NCI-H187 treated with DMSO at 0.1 percent for 48 hours (cell line): ENCODE measurements at regions not wholly inside any gene's neighbourhood (a gene's known extent, or its start where the extent isn't known, plus 50 kb on each side); places are given as distances from the start of the nearest gene placed in this dataset.

Source experiments
- DNase-seq: peaks from one replicate; lab custom pipeline; 2025; lab: John Stamatoyannopoulos, UW

DNA sequence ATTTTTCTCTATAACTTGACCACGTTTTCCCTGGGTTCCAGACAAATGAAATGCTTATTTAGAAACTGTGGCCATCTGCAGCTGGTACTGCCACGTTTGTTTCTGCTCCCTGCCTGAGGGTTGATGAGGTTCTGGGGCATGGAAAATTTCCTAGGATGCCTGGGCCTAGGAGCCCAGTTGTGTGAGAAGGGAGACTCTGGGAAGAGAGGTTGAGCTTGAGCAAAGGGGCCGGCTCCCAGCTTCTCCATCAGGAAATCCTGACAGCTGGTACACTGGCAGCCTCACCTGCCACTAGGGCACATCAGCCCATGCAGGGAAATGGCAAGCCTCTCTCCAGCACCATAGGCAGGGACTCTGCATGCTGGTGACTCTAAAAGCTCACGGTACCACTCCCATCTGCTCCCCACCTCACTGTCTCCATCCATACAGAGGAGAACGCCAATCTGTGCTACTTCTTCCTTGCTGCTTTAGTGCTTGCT lies 165.4 kb upstream of the PPP2R3A start:
- no peak for DNase-seq

DNA sequence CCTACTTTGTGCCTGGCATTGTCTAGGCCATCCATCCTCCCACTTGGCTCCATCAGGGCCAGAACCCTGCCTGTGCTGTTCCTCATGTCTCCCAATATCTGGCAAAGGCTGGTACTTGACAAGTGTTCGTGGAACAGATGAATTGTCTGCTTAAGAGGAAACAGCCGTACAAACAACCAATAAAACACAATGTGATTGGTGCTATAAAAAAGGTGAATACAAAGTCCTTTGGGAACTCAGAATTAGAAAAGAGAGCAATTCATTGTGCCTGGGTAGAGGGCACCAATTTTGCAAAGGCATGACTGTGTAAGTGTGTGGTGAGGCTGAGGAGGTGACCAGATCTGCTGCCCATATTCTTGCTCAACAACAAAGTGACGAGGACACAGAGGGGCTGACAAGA lies 164.5 kb upstream of the PPP2R3A start:
- DNase-seq, result no peak

DNA sequence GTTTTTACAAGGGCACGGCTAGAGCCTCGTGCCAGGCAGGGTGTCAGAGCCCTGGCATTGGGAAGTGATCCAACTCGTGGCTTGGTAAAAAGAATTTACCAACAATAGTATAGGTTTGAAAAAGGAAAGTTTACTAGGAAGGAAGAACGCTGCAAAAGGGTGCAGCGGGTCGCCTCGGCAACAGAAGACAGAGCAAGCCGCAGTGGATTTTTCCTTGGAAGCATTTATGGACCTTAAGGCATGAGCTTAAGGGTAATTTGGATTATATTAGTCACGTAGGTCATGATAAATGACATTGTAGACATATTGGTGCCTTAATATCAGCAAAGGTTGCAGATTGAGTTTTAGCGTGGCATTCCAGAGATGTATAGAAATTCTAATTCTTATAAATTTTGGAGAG lies 163.4 kb upstream of the PPP2R3A start:
- DNase-seq, result no peak

DNA sequence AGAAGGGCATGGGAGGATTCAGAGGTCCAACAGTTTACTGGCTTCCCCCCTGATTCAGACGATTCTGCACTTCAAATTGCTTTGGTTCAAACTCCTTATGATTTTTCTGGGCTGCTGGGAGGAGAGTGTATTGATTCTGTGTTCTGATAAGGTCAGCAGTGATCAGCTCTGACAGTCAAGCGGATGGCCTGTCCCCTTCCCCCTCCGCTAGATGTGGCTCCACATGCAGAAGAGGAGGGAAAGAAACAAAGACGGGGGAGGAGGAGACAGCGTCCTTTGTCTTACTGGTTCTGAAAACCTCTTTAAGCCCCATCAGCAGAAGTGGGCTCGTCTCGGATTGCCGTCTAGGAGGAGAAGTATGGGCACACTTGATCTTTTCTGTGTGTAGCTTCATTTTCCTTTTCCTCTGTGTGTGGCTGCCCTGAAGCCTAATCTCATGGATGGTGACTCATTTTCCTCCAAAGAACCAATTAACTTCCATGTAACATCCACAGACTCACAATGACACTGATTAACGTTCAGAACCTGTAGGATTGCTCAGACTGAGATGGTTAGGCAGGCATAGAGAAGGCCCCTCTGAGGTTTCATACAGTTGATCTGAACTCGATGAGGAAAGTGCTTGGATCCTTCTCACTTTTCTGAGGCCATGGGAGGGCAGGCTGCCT lies 162.4 kb upstream of the PPP2R3A start:
- DNase-seq, result no peak

DNA sequence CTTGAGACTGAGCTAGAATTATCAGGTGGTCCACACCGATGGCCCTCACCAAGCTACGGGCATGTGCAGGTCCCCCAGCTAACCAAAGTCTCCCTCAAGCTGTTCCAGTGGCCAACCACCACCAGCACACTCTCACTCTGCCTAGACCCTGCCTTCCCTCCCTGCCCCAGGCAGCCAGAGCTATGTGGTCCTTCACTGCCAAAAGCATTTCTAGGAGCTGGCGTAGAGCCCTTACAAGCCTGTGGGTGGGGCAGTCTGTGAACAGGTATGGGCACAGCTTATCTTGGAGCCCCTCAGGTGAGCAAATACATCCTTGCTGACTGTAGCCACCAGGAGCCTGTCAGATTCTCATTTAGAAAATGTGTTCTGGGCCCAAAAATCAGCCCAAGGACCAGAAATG lies 159.8 kb upstream of the PPP2R3A start:
- DNase-seq, result no peak

DNA sequence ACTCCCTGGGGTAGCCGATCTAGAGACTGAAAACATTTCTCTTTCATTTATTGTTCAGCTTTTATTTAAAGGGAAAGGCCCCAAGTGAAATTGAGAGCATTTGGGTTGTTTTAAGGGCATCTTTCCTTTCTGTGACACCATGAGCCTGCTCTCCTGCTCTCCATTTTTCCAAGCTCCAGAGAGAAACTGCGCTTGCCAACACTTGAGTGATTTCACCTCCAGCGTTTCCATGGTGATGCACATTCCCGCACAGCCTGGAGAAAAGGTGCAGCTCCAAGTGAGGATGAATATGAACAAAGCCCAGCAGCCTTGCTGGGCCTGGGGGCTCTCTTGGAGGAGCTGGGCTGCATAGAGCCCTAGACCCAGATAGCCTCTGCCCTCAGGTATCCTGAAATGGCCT lies 159.2 kb upstream of the PPP2R3A start:
- DNase-seq, result no peak

DNA sequence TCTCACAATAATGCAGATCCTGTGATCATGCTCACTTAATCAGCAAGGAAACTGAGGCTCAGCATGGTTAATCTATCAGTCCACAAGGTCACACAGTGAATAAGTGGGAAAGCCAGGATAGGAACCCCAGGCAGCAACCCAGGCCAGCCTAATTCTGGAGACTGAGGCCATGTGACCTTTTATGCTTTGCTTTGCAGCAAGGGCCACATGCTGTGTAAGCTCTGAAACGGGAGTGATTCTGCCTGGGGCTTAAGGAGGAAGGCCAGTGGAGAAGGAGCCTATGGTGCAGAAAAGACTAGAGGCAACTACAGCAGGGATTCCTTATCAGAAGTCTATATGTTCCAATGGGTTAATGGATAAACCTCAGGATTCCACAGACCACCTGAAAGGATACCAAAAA lies 157.6 kb upstream of the PPP2R3A start:
- DNase-seq, result no peak

DNA sequence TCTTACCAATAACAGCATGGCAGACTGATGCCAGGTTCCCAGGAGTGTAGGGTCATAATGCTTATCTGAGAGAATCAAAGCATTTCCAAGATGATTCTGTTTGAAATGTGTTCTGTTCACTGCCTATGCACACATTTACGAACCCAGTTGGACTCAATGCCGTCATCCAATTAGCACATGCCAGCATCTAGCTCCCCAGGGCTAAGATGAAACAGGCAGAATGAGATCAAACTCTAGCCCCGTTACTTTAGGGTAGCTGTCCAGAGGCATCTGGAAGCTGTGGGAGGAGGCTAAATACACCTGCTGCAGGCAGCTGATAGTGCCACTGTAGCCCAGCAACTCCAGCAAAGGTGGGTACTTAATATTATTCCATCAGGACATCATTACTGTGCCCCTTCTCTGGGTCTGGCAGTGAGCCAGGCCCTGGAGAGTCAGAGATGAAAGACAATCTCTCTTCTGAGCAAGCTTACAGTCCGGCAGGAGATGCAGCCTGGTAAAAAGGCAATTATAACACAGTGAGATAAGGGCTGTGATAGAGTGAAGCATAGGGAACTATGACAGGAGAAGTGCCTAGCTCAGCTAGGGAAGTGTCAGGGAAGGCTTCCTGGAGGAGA lies 156.4 kb upstream of the PPP2R3A start:
- no peak for DNase-seq

DNA sequence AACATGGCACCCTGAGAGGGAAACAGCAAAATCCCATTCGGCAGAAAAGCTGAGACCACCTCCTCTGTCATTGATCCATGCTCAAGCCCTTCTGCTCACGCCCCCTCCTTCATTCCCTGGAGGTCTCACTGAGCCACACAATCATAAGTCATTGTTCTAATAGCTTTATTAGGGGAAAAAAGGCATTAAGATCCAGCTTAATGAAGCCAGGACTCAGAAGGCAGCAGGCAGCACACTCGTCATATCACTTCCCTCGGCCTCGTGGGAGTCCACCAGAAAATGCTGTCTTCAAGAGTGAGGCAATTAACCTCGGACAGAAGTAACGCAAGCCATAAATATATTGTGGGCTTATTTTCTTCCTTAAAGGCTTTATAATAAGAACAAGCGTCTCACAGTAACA lies 153.9 kb upstream of the PPP2R3A start:
- DNase-seq, result no peak

DNA sequence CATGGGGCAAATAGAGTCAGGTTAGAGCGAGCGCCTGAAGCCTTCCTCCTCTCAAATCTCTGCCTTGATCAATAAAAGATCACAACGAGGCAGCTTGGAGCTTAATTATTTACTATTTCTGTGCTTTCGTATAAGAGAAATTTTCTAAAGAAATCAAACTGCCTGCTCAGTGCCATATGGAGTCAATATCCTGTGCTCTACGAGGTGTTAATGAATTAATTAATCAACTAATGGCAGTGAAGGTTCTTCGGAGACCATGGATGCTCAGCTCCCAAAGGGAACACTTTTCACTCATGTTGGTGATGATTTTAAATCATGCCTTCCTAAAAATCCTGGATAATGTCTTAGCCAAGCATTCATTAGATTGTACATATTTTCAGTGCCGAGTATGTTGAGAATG lies 153.5 kb upstream of the PPP2R3A start:
- no peak for DNase-seq

DNA sequence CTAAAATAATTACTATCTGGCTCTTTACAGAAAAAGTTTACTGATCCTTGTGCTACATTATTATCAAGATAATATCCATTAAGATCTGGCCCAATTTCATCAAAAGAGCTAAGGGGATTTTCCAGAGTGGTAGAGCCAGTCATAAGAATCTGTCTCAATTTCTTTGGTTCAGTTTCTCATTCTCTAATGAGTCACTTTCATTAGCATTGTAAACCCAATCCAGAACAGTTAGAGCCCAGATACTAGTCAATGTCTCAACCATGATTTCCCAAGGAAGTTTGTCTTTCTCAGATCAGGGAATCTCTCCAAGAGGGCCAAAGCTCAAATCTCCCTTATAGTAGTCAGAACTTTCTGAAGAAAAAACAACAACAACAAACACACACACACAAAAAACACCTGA lies 131.1 kb upstream of the PPP2R3A start:
- DNase-seq, result no peak

DNA sequence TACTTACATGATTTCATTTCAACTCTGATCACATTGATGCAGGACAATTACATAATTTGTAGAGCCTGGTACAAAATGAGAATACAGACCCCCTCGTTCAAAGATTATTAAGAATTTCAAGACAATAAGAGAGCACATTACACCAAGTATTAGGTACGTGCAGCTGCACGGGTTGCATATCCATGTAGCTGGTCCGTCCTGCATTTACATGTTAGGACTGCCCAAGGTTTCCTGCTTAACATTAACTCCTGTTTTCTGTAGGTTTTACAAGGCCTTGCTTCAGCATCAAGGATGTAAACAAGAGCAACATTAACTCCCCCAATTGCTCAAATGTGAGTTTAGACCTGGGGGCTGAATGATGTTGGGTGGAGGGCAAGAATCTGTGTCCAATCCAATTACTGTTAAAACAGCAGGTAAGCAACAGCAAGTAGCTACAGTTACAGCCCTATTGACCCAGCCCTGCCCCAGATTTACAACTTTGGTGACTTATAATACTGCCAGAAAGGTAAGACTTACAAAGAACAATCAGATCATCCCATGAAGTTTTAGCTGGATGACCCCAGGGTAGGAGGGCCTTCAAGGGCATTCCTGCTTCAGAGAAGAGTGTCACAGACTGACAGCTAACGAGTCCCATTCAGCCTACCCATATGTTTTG lies 127.4 kb upstream of the PPP2R3A start:
- DNase-seq, result no peak

DNA sequence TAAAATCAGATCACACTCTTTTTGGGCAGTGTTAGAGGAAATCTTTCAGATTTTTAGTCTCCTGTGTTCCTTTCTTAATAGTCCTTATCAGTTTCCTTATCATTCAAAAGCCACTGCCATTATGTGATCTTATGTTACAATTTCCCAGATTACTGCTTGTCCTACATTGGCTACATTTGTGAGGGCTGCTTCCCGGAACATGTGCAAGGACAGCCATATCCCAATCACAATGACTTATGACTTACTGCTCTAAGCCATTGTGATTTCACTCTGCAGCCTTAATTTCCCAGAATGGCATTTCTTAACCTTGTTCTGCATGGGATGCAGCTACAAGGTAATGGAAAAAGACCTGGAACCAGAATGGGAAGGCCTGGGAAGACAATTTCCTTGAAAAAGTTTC lies 125.1 kb upstream of the PPP2R3A start:
- no peak for DNase-seq

DNA sequence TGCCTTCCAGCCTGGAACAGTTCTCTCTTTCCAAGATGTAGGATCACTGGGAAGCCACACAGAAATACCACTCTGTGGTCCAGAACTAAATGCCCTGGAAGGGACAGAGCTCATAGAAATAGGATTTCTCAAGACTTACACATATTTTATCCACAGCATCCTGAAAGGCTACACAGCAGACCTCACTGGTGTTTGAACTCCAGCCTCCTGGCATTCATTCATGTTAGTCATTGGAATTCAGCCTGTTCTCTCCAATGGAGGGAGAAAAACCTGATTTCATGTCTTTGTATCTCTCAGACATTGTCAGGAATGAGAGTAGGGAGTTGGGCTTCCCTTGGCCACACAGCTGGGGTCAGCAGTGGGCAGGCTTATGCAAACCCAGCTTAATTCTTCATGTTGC lies 121.1 kb upstream of the PPP2R3A start:
- DNase-seq, result no peak

DNA sequence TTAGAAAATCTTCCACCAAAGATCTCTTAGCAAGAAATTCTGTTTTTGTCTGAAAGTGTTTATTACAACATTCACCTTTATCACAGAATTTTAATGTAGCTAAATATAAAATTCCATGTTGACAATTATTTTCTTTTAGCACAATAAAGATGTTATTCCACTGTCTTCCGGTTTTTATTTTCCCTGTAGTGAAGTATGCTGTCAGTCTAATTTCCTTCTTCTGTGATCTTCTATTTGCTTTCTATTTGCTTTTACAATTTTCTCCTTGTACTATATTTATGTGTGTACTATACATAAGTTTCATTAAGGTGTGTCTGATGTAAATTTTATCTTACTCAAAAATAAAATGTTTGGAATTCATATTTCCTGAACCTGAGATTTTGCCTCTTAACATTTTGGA lies 117.5 kb upstream of the PPP2R3A start:
- no peak for DNase-seq

DNA sequence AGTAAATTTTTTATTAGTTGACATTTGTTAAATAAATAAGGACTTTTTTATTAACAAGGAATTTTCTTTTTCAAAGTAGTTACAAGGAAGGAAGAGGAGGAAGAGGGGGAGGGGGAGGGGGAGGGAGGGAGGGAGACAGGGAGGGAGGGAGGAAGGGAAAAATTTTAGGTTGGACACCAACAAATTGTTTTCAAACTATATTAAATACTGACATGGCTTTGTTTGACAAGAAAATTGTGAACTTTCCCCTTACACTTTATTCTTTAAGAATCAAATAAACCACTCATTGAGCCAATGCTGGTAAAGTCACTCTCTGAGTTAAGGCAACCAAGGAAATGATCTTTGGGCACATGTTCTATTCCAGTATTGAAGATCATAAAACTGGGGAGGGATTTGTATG lies 115.7 kb upstream of the PPP2R3A start:
- no peak for DNase-seq

DNA sequence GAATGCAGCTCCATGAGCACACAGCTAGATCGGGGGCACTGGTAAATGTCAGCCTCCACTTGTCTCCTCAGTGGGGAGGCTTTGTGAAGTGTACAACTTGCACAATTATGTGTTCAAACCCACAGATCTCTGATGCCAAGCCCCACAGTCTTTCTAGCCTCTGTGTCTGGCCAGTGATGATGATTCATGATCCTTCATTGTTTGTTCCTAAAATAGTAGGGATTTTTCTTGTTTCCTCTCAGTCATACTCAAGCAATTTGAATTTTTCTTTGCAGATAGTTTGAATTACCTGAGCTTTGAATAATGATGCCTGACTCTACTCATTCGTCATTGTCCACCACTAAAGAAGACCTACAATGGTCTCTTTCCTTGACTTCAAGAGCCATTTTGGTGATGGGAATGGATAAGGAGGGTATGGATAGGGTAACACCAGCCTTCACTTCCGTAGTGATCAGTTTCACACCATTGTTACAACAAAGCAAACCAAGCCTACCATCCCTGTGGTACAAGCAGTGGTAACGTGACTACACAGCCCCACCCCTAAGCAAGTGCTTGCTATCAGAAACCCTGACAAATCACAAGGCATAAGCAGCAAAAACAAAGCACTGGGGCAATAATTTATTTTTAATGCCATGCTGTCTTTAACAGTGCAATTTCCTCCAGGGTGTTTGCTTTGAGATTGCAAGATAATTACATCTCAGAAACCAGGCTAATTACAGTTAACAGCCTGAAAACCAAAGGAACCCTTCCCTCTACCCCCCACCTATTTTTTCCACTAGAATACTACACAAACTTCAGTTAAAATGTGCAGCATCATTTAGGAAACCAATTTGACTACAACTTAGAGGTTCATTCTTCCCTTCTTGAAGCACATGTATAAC lies 114.1 kb upstream of the PPP2R3A start:
- no peak for DNase-seq

DNA sequence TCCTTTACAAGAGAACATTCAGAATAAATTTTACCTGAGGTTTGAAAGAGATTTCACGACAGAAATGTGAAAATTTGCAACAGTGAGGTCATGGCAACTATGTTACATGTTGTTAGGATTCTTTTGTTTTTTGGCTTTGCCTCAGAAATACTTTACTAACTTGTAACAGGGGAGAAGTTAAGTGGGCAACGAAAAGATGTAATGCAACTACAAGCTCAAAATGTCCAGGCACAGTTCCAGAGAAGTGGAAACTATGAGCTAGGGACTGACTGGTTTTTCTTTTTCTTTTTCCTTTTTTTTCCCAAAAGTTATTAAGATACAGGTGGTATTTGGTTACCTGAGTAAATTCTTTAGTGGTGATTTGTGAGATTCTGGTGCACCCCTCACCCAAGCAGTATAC lies 111.5 kb upstream of the PPP2R3A start:
- DNase-seq, result no peak

DNA sequence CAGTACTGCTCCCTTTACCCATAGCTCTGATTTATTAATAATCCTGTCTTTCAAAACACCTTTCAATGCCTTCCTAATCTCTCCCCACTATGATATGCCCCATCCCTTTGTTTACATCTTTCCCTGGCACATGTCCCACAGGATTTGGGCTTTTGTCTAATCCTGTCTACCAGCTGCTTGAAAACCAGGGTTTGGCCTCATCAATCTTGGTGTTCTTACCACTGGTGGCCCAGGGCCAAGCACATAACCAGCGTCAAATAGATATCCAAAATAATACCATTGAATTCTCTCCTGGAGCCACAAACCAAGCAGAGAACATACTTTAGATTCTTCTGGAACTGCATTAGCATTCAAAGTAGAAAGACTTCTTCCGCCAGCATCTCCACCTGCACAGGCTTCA lies 104.8 kb upstream of the PPP2R3A start:
- no peak for DNase-seq

DNA sequence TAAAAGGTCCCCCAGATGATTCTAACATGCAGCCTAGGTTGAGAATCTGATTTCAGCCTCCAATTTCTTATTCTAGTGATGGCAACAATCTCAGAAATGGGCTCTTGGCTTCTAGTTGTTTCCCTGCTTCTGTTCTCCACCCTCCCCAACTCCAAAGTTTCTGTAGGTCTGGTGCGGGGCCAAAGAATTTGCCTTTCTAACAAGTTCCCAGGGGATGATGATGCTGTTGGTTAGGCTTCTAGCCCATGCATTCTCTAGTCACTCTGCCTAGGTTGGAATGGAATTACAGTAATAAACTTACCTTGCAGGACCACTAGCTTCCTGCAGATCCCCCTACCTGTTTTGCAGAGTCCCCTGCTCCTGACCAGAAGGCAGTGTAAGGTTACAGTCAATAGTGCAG lies 103.2 kb upstream of the PPP2R3A start:
- DNase-seq, result no peak

DNA sequence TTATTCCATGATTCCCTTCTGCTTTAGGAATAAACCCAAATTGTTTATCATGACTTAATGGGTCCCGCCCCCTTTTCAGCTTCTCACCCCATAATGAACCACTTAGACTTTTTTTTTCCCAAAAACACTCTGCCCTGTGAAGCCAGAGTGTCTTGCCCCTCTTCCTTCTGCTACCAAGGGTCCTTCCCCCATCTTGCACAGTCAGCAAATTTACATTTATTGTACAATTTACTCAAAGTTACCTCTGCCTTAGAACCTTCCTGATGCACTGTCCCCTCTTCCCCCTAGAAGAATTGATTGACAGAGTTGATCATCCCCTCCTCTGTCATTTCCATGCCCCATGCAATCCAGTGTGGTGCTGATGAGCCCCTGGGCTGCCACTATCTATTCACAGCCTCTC lies 101.5 kb upstream of the PPP2R3A start:
- DNase-seq, result no peak

DNA sequence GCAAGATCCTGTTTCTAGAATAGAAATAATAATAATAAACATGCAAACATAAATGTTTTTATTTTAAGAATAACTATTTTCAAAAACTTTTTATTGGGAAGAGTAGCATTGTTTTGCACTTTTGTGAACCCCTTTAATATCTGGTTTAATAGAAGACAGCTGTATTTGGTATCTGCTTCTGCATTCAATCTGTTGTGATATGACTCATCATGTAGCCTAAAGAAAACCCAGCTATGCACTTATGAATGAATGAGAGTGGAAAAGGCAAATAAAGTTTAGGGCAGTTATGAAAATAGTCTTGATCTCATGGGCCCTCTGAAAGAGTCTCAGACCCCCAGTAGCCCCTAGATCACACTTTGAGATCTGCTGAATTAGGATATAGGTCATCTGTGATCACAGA lies 100.4 kb upstream of the PPP2R3A start:
- DNase-seq, result no peak

DNA sequence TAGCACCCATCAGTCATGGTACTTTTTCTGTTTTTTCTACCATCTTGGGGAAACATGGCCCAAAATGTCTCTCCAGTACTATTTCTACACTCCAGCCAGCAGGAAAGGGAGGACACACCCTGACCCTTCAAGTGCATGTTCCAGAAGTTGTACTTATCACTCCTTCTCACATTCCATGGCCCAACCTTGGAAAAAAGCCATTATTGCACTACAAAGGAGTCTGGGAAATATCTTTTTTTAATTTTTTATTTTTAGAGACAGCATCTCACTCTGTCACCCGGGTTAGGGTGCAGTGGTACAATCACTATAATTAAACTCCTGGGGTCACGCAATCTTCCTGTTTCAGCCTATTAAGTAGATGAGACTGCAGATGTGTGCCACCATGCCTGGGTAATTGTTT lies 100.0 kb upstream of the PPP2R3A start:
- DNase-seq, result no peak
